ENCODE measurements at regions not wholly inside any gene's neighbourhood (a gene's known extent, or its start where the extent isn't known, plus 50 kb on each side); places are given as distances from the start of the nearest gene placed in this dataset.

DNA sequence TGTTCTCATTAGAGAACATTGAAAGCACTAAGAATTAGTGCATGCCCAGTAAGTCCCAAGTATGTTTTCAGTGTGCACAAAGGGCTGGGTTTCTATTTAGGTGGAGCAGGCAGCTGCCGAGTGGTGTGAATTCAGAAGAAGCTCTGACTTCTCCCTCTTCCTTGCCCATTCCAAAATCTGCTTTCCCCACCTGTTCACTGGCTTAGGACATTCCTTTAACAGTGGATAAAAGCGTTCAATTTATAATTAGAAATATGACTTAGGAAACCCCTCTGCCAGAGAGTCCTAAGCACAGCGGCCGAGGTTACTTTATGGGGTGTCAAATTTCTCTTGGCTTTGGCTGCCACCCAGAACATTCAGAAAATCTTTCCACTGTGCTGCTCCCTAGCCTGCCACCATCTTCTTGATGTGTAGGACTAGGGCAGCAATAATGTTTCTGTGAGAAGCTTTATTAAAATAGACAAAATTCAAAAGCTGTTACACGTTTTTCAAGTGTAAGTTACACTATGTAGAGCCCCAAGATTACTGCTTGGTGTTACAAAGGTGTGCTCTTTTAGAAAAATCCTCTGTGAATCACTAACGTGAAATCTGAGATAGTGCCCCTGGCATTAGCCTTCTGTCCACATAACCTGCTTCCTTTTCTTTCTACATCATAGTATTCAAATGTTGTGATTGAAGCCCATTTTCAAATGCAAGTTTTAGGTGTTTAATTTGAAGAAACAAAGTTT, 191.6 kb upstream of the ANKRD50 start:
- Histone ChIP-seq H2AFZ (ENCODE audit: low read depth, low read length) (no peak overlapping the region), H3K4me3 (ENCODE audit: low read length) (no peak overlapping the region), H3K79me2 (ENCODE audit: low read length) (no peaks in the 10 kb centered on the region), H3K9me3 (ENCODE audit: insufficient read depth, low read length) (no peaks in the 10 kb centered on the region), H4K20me1 (ENCODE audit: insufficient read depth, low read length) (no peaks in the 10 kb centered on the region), H3K4me2 (ENCODE audit: low read length) (no peak overlapping the region), H3K4me1 (ENCODE audit: low read length) (no peaks in the 10 kb centered on the region), H3K27me3 (ENCODE audit: low read depth, low read length) (no peaks in the 10 kb centered on the region), H3K9ac (ENCODE audit: low read length) (no peak overlapping the region), H3K36me3 (replicated peaks; ENCODE audit: low read depth, low read length) (no peaks in the 10 kb centered on the region), H3K27ac (ENCODE audit: low read length) (no peak overlapping the region)
- TF ChIP-seq, protein P1, sequence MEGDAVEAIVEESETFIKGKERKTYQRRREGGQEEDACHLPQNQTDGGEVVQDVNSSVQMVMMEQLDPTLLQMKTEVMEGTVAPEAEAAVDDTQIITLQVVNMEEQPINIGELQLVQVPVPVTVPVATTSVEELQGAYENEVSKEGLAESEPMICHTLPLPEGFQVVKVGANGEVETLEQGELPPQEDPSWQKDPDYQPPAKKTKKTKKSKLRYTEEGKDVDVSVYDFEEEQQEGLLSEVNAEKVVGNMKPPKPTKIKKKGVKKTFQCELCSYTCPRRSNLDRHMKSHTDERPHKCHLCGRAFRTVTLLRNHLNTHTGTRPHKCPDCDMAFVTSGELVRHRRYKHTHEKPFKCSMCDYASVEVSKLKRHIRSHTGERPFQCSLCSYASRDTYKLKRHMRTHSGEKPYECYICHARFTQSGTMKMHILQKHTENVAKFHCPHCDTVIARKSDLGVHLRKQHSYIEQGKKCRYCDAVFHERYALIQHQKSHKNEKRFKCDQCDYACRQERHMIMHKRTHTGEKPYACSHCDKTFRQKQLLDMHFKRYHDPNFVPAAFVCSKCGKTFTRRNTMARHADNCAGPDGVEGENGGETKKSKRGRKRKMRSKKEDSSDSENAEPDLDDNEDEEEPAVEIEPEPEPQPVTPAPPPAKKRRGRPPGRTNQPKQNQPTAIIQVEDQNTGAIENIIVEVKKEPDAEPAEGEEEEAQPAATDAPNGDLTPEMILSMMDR (IDR thresholded peaks at IDR 0.05; ENCODE audit: low read depth, low read length): no peak
- no peak for TF ChIP-seq EZH2phosphoT487 (IDR thresholded peaks at IDR 0.05; ENCODE audit: low read depth)

DNA sequence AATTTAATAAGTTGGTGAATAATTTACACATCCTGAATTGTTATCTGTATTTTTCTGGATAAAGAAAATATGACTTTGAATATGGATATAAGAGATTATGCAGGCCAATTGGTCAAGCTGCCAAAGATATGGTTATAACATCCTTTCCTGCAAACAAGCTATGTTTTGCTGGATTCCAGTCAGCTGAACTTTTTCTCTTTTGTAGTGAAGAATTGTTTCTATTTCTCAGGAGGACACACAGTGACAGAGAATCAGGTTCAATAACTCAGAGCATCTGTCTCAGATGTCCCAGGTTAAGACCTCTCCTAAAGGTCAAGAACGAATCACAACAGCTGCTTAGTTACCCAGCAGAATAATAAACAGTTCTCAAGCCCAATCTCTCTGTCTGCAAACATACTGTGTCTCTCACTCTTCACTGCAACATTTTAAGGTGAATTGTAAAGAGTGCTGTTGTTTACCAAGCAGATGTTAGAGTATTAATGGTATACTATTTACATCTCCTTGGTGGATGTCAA, 189.5 kb upstream of the ANKRD50 start:
- Histone ChIP-seq H3K79me2 (ENCODE audit: low read length) (no peaks in the 10 kb centered on the region), H3K36me3 (replicated peaks; ENCODE audit: low read depth, low read length) (no peaks in the 10 kb centered on the region), H3K9me3 (ENCODE audit: insufficient read depth, low read length) (no peaks in the 10 kb centered on the region), H3K4me3 (ENCODE audit: low read length) (no peak overlapping the region), H2AFZ (ENCODE audit: low read depth, low read length) (peak overlapping the region; percentile 25; the same call in 1 of the 2 replicates), H3K9ac (ENCODE audit: low read length) (no peak overlapping the region), H3K27ac (ENCODE audit: low read length) (no peak overlapping the region), H4K20me1 (ENCODE audit: insufficient read depth, low read length) (no peaks in the 10 kb centered on the region), H3K4me1 (ENCODE audit: low read length) (no peaks in the 10 kb centered on the region), H3K4me2 (ENCODE audit: low read length) (no peak overlapping the region), H3K27me3 (ENCODE audit: low read depth, low read length) (no peaks in the 10 kb centered on the region)
- TF ChIP-seq EZH2phosphoT487 (IDR thresholded peaks at IDR 0.05; ENCODE audit: low read depth): no peak
- TF ChIP-seq, protein P1 (IDR thresholded peaks at IDR 0.05; ENCODE audit: low read depth, low read length): no peak

DNA sequence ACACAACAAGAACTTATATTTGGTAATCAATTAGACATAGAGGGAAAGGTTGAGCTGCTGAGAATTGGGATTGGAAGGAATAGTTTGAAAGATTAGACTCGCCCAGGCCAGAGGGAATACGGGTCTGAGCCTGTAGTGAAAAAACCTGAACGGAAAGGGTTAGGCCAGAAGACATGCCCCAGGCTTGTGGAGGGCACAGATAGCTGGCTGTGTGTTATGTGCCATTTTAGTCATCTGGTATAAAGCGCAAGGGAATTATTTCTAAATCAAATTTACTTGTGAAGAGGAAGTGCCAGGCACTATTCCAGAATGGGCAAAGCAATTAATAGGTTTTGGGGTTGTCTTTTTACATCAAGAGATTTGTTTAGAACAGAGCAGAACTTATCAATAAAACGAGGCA, 187.5 kb upstream of the ANKRD50 start:
- no peaks in the 10 kb centered on the region for H3K27me3 ChIP-seq (ENCODE audit: low read depth, low read length)
- no peak overlapping the region for H3K4me3 ChIP-seq (ENCODE audit: low read length)
- no peaks in the 10 kb centered on the region for H4K20me1 ChIP-seq (ENCODE audit: insufficient read depth, low read length)
- no peaks in the 10 kb centered on the region for H3K79me2 ChIP-seq (ENCODE audit: low read length)
- H3K27ac ChIP-seq (ENCODE audit: low read length): no peak overlapping the region
- no peak overlapping the region for H3K4me2 ChIP-seq (ENCODE audit: low read length)
- H3K9me3 ChIP-seq (ENCODE audit: insufficient read depth, low read length): no peaks in the 10 kb centered on the region
- no peak overlapping the region for H2AFZ ChIP-seq (ENCODE audit: low read depth, low read length)
- no peaks in the 10 kb centered on the region for H3K36me3 ChIP-seq (replicated peaks; ENCODE audit: low read depth, low read length)
- no peaks in the 10 kb centered on the region for H3K4me1 ChIP-seq (ENCODE audit: low read length)
- no peak overlapping the region for H3K9ac ChIP-seq (ENCODE audit: low read length)
- TF ChIP-seq, protein P1 (IDR thresholded peaks at IDR 0.05; ENCODE audit: low read depth, low read length): no peak
- TF ChIP-seq EZH2phosphoT487 (IDR thresholded peaks at IDR 0.05; ENCODE audit: low read depth): no peak

DNA sequence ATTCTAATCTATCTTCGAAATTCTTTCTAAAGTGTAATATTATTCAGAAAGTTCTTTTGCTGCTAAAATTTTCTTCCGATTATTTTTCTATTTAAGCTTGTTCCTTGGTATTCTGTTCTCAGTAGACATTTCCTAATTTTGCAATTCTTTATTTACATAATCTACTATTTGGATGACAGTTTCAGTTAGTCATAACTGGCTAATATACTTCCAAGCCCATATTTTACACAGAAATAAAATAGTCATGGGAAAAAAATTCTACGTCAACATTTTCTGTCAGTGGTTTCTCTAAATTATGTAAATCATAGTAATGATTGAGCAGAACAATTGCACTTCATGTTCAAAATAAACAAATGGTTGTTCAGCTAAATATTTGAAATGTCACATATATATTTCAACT, 178.0 kb upstream of the ANKRD50 start:
- Histone ChIP-seq H3K4me3 (ENCODE audit: low read length) (no peak overlapping the region), H3K27me3 (ENCODE audit: low read depth, low read length) (no peaks in the 10 kb centered on the region), H3K9ac (ENCODE audit: low read length) (no peak overlapping the region), H4K20me1 (ENCODE audit: insufficient read depth, low read length) (no peaks in the 10 kb centered on the region), H3K4me2 (ENCODE audit: low read length) (no peak overlapping the region), H3K27ac (ENCODE audit: low read length) (no peak overlapping the region), H3K9me3 (ENCODE audit: insufficient read depth, low read length) (no peaks in the 10 kb centered on the region), H3K79me2 (ENCODE audit: low read length) (no peaks in the 10 kb centered on the region), H3K4me1 (ENCODE audit: low read length) (no peaks in the 10 kb centered on the region), H2AFZ (ENCODE audit: low read depth, low read length) (no peak overlapping the region), H3K36me3 (replicated peaks; ENCODE audit: low read depth, low read length) (no peaks in the 10 kb centered on the region)
- no peak for TF ChIP-seq EZH2phosphoT487 (IDR thresholded peaks at IDR 0.05; ENCODE audit: low read depth)

All from OCI-LY3 (cell line).